ENCODE measurements at regions not wholly inside any gene's neighbourhood (a gene's known extent, or its start where the extent isn't known, plus 50 kb on each side); places are given as distances from the start of the nearest gene placed in this dataset.
"Not testable (repeated sequence)": the region's sequence is repeated elsewhere in the genome, so short reads cannot be mapped to it uniquely, and the experiment has no call there.

- H4K20me1 ChIP-seq (ENCODE audit: insufficient read depth): no peaks in the 10 kb centered on the region
- no peak overlapping the region for H3K4me3 ChIP-seq
- no peaks in the 10 kb centered on the region for H3K36me3 ChIP-seq (ENCODE audit: low read depth)
- H3K4me2 ChIP-seq: no peak overlapping the region
- TF ChIP-seq CTCF (conservative IDR thresholded peaks at IDR 0.05) (no peak), EZH2 (IDR thresholded peaks at IDR 0.05; ENCODE audit: low read depth) (no peak)
- H3K9me2 ChIP-seq (ENCODE audit: insufficient read depth): no peaks in the 10 kb centered on the region
- BruUV-seq (replicated peaks): no TSS peak
- no peaks in the 10 kb centered on the region for H3K27me3 ChIP-seq (ENCODE audit: insufficient read depth, low read depth)
- H3K4me1 ChIP-seq (replicated peaks; ENCODE audit: insufficient read depth): no peaks in the 10 kb centered on the region
- no peak overlapping the region for H3K27ac ChIP-seq
- intact Hi-C loops (cut with micrococcal nuclease; ENCODE audit: unreplicated experiment): loop anchor here (10.0 kb wide), 1 partner anchor 195 kb away; no protein-coding TSS in a partner anchor
- ChIA-PET CTCF (no interaction called here), POLR2A (ENCODE audit: unreplicated experiment) (no interaction called here)
- H3K79me2 ChIP-seq (ENCODE audit: low read depth): no peaks in the 10 kb centered on the region
- no peaks in the 10 kb centered on the region for H3K9me3 ChIP-seq (ENCODE audit: insufficient read depth, low read depth)
- no peak overlapping the region for H2AFZ ChIP-seq
- no peak for DNase-seq
- H3F3A ChIP-seq (ENCODE audit: insufficient read depth, low read depth): no peaks in the 10 kb centered on the region
Observed at GRCh38 chr3:34109846-34110245, 311.4 kb downstream of the PDCD6IP start.

GRCh38 chr3:34111361-34111760 lies 312.9 kb downstream of the PDCD6IP start:
- Histone ChIP-seq H3K27me3 (ENCODE audit: insufficient read depth, low read depth) (no peaks in the 10 kb centered on the region), H3K4me2 (no peak overlapping the region), H3K4me1 (replicated peaks; ENCODE audit: insufficient read depth) (no peaks in the 10 kb centered on the region), H3K4me3 (no peak overlapping the region), H4K20me1 (ENCODE audit: insufficient read depth) (no peaks in the 10 kb centered on the region), H3K36me3 (ENCODE audit: low read depth) (no peaks in the 10 kb centered on the region), H3F3A (ENCODE audit: insufficient read depth, low read depth) (no peaks in the 10 kb centered on the region), H3K27ac (no peak overlapping the region), H3K9me2 (ENCODE audit: insufficient read depth) (no peaks in the 10 kb centered on the region), H3K9me3 (ENCODE audit: insufficient read depth, low read depth) (no peaks in the 10 kb centered on the region), H3K79me2 (ENCODE audit: low read depth) (no peaks in the 10 kb centered on the region), H2AFZ (no peak overlapping the region)
- no peak for TF ChIP-seq CTCF (conservative IDR thresholded peaks at IDR 0.05)
- no peak for TF ChIP-seq EZH2 (IDR thresholded peaks at IDR 0.05; ENCODE audit: low read depth)
- BruUV-seq (replicated peaks): no TSS peak
- intact Hi-C loops (cut with micrococcal nuclease; ENCODE audit: unreplicated experiment): loop anchor here (10.0 kb wide), 1 partner anchor 197 kb away; no protein-coding TSS in a partner anchor
- DNase-seq: no peak
- CTCF ChIA-PET: no interaction called here
- POLR2A ChIA-PET (ENCODE audit: unreplicated experiment): no interaction called here

- POLR2A ChIA-PET (ENCODE audit: unreplicated experiment); H3K4me2 ChIP-seq; CTCF ChIA-PET; H3K79me2 ChIP-seq (ENCODE audit: low read depth); H2AFZ ChIP-seq; H3K9me3 ChIP-seq (ENCODE audit: insufficient read depth, low read depth); H3F3A ChIP-seq (ENCODE audit: insufficient read depth, low read depth); BruUV-seq (replicated peaks); H3K27ac ChIP-seq; H3K4me1 ChIP-seq (replicated peaks; ENCODE audit: insufficient read depth); H3K4me3 ChIP-seq; DNase-seq; H4K20me1 ChIP-seq (ENCODE audit: insufficient read depth); H3K9me2 ChIP-seq (ENCODE audit: insufficient read depth); H3K27me3 ChIP-seq (ENCODE audit: insufficient read depth, low read depth); H3K36me3 ChIP-seq (ENCODE audit: low read depth): not testable (repeated sequence)
- intact Hi-C loops (cut with micrococcal nuclease; ENCODE audit: unreplicated experiment): loop anchor here (10.0 kb wide), 1 partner anchor 197 kb away; no protein-coding TSS in a partner anchor
Observed at GRCh38 chr3:34112261-34112660, 313.8 kb downstream of the PDCD6IP start.

- no peak for TF ChIP-seq EZH2 (IDR thresholded peaks at IDR 0.05; ENCODE audit: low read depth)
- TF ChIP-seq CTCF (conservative IDR thresholded peaks at IDR 0.05): no peak
- H3K4me2 ChIP-seq: no peak overlapping the region
- H2AFZ ChIP-seq: no peak overlapping the region
- no peaks in the 10 kb centered on the region for H3K4me1 ChIP-seq (replicated peaks; ENCODE audit: insufficient read depth)
- CTCF ChIA-PET: no interaction called here
- intact Hi-C loops (cut with micrococcal nuclease; ENCODE audit: unreplicated experiment): no loop called here
- H3F3A ChIP-seq (ENCODE audit: insufficient read depth, low read depth): no peaks in the 10 kb centered on the region
- no peaks in the 10 kb centered on the region for H3K79me2 ChIP-seq (ENCODE audit: low read depth)
- H3K9me3 ChIP-seq (ENCODE audit: insufficient read depth, low read depth): no peaks in the 10 kb centered on the region
- H3K27me3 ChIP-seq (ENCODE audit: insufficient read depth, low read depth): no peaks in the 10 kb centered on the region
- DNase-seq: no peak
- no peak overlapping the region for H3K4me3 ChIP-seq
- no peaks in the 10 kb centered on the region for H3K36me3 ChIP-seq (ENCODE audit: low read depth)
- POLR2A ChIA-PET (ENCODE audit: unreplicated experiment): no interaction called here
- no peaks in the 10 kb centered on the region for H3K9me2 ChIP-seq (ENCODE audit: insufficient read depth)
- H4K20me1 ChIP-seq (ENCODE audit: insufficient read depth): no peaks in the 10 kb centered on the region
- BruUV-seq (replicated peaks): no TSS peak
- H3K27ac ChIP-seq: no peak overlapping the region
Observed at GRCh38 chr3:34131091-34131490, 332.7 kb downstream of the PDCD6IP start.
